ENCODE measurements at regions not wholly inside any gene's neighbourhood (a gene's known extent, or its start where the extent isn't known, plus 50 kb on each side); places are given as distances from the start of the nearest gene placed in this dataset.

DNA sequence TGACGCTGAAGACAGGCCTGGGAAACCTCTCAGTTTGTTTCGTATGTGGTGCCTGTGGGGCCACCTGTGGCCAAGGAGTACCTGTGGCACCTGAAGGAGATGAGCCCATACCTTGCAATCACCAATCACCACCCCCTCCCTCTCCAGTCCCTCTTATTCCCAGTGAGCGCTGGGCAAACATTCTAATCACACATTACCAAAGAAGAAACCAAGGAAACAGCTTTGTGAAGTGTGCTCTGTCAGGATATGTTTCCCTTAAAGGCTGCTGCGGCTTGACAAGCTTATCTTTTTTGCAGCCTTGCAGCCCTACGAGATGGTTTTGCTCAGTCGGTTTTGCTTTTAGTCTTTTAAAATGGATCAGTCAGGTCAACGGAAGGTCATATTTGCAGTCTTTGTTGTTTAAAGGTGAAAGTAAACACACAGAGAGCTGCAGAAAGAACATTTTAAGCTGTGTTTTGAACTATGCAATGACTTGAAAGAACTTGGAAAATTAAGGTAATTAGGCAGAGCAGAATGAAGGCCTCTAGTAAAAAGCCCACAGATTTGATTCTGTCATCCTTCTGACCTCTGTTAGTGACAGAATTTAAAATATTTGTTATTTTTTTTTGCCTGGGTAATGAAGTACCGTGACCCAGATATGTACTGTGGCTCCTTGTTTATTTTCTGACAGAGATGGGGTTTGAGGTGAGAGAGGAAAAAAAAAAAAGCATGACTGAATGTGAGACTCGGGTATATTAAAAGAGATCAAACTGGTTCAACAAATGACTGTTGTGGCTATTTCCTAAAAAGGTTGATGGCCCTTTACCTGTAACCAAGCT, 461.4 kb downstream of the NSUN3 start:
- Histone ChIP-seq H2BK12ac (ENCODE audit: low read length) (no peak overlapping the region), H3K27me3 (ENCODE audit: control insufficient read depth in 3 of 3, insufficient read depth in 3 of 3, low read depth in 1 of 3, low read length in 3 of 3) (no peaks in the 10 kb centered on the region), H3K4me2 (ENCODE audit: insufficient read depth, low read length, poor library complexity, severe bottlenecking) (no peak overlapping the region), H3K14ac (ENCODE audit: low read length) (no peak overlapping the region), H3K9me3 (replicated peaks in 1 of 2; ENCODE audit: control insufficient read depth in 2 of 2, insufficient read depth in 1 of 2, low read depth in 1 of 2, low read length in 2 of 2) (no peaks in the 10 kb centered on the region), H3K27ac (replicated peaks; ENCODE audit: low read length) (no peak overlapping the region), H2AFZ (ENCODE audit: low read length) (peak overlapping the region; percentile 70), H2BK15ac (ENCODE audit: low read length) (no peak overlapping the region), H3K4me3 (ENCODE audit: low read length in 2 of 2) (no peak overlapping the region), H3K23ac (ENCODE audit: low read depth, low read length, poor library complexity) (no peak overlapping the region), H3K4ac (ENCODE audit: low read length) (no peak overlapping the region), H2AK5ac (ENCODE audit: low read depth, low read length) (no peak overlapping the region), H4K91ac (ENCODE audit: low read depth, low read length, poor library complexity) (no peak overlapping the region), H3K18ac (ENCODE audit: low read length) (no peak overlapping the region), H3K36me3 (replicated peaks in 1 of 2; ENCODE audit: control insufficient read depth in 2 of 2, insufficient read depth in 2 of 2, low read length in 2 of 2) (no peaks in the 10 kb centered on the region), H4K8ac (ENCODE audit: low read depth, low read length) (no peak overlapping the region), H3K9ac (ENCODE audit: low read depth, low read length, poor library complexity) (no peak overlapping the region), H2BK120ac (ENCODE audit: low read depth, low read length) (no peak overlapping the region), H2BK5ac (ENCODE audit: low read length) (no peak overlapping the region), H3K4me1 (ENCODE audit: control insufficient read depth in 2 of 2, insufficient read depth in 1 of 2, low read depth in 1 of 2, low read length in 2 of 2) (peaks cover 0 to 2% of the 10 kb centered on the region in 2 donors), H3K79me1 (ENCODE audit: low read depth, low read length) (no peaks in the 10 kb centered on the region)
- no CpG with 5 or more reads among the region's 9 CpGs for WGBS, 2 donors (ENCODE audit: extremely low coverage in 2 of 2, insufficient read length in 2 of 2, insufficient replicate concordance in 1 of 2)
- no peak for DNase-seq (ENCODE audit: low spot score)

DNA sequence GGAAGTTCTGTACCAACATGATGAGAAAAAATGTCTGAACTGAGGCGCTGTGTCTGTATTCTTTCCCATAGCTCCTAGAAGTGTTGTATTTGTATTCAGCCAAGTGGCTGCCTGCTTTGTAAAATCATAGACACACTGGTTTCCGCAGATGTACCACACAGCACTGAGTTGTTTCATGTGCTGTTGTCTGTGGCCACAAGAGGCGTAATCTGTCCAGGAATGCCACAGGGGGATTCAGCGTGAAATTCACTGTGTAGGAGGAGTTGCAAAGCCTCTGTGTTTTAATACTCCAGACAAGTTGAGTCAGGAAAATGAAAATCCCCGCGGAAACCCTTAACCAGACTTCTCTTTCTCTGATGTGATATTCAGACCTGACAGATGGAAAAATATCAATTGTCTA, 462.2 kb downstream of the NSUN3 start:
- Histone ChIP-seq H2BK15ac (ENCODE audit: low read length) (no peak overlapping the region), H3K18ac (ENCODE audit: low read length) (no peak overlapping the region), H2BK12ac (ENCODE audit: low read length) (no peak overlapping the region), H3K23ac (ENCODE audit: low read depth, low read length, poor library complexity) (no peak overlapping the region), H3K27me3 (ENCODE audit: control insufficient read depth in 3 of 3, insufficient read depth in 3 of 3, low read depth in 1 of 3, low read length in 3 of 3) (no peaks in the 10 kb centered on the region), H4K8ac (ENCODE audit: low read depth, low read length) (no peak overlapping the region), H3K4me3 (ENCODE audit: low read length in 2 of 2) (no peak overlapping the region), H3K4ac (ENCODE audit: low read length) (no peak overlapping the region), H2BK5ac (ENCODE audit: low read length) (no peak overlapping the region), H2AK5ac (ENCODE audit: low read depth, low read length) (no peak overlapping the region), H3K14ac (ENCODE audit: low read length) (no peak overlapping the region), H3K9me3 (replicated peaks in 1 of 2; ENCODE audit: control insufficient read depth in 2 of 2, insufficient read depth in 1 of 2, low read depth in 1 of 2, low read length in 2 of 2) (no peaks in the 10 kb centered on the region), H4K91ac (ENCODE audit: low read depth, low read length, poor library complexity) (no peak overlapping the region), H3K4me2 (ENCODE audit: insufficient read depth, low read length, poor library complexity, severe bottlenecking) (no peak overlapping the region), H3K36me3 (replicated peaks in 1 of 2; ENCODE audit: control insufficient read depth in 2 of 2, insufficient read depth in 2 of 2, low read length in 2 of 2) (no peaks in the 10 kb centered on the region), H3K9ac (ENCODE audit: low read depth, low read length, poor library complexity) (no peak overlapping the region), H3K79me1 (ENCODE audit: low read depth, low read length) (no peaks in the 10 kb centered on the region), H3K27ac (replicated peaks; ENCODE audit: low read length) (no peak overlapping the region), H3K4me1 (ENCODE audit: control insufficient read depth in 2 of 2, insufficient read depth in 1 of 2, low read depth in 1 of 2, low read length in 2 of 2) (peaks cover 0 to 2% of the 10 kb centered on the region in 2 donors), H2AFZ (ENCODE audit: low read length) (peak overlapping the region; percentile 47), H2BK120ac (ENCODE audit: low read depth, low read length) (no peak overlapping the region)
- no CpG with 5 or more reads among the region's 6 CpGs for WGBS, 2 donors (ENCODE audit: extremely low coverage in 2 of 2, insufficient read length in 2 of 2, insufficient replicate concordance in 1 of 2)
- peak; percentile 12 for DNase-seq (ENCODE audit: low spot score)

DNA sequence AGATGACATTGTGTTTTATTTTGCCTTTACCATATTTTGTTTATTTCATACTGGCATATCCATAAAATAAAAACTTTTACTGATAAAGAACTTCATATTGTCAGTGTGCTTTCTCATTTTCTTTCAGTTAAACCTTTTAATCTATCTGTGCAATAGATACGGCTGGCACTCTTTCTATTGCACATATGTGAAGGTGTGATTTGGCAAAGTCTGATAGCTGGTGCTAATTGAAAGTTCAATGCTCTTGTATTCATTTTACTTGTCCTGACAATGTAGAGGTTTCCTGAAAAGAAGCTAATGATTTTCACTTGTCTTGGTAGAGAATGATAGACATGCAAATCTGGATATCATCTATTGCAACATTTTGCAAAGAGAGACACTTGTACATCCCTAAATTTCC, 467.0 kb downstream of the NSUN3 start:
- no peak overlapping the region for H2BK5ac ChIP-seq (ENCODE audit: low read length)
- WGBS, 2 donors (ENCODE audit: extremely low coverage in 2 of 2, insufficient read length in 2 of 2, insufficient replicate concordance in 1 of 2) = no CpG with 5 or more reads among the region's 1 CpG
- no peak overlapping the region for H4K8ac ChIP-seq (ENCODE audit: low read depth, low read length)
- DNase-seq (ENCODE audit: low spot score) = no peak
- no peak overlapping the region for H2BK15ac ChIP-seq (ENCODE audit: low read length)
- no peak overlapping the region for H3K14ac ChIP-seq (ENCODE audit: low read length)
- no peaks in the 10 kb centered on the region for H3K9me3 ChIP-seq (replicated peaks in 1 of 2; ENCODE audit: control insufficient read depth in 2 of 2, insufficient read depth in 1 of 2, low read depth in 1 of 2, low read length in 2 of 2)
- H3K36me3 ChIP-seq (replicated peaks in 1 of 2; ENCODE audit: control insufficient read depth in 2 of 2, insufficient read depth in 2 of 2, low read length in 2 of 2) = no peaks in the 10 kb centered on the region
- H2BK120ac ChIP-seq (ENCODE audit: low read depth, low read length) = no peak overlapping the region
- no peak overlapping the region for H3K4me3 ChIP-seq (ENCODE audit: low read length in 2 of 2)
- no peaks in the 10 kb centered on the region for H3K27me3 ChIP-seq (ENCODE audit: control insufficient read depth in 3 of 3, insufficient read depth in 3 of 3, low read depth in 1 of 3, low read length in 3 of 3)
- no peak overlapping the region for H3K4me2 ChIP-seq (ENCODE audit: insufficient read depth, low read length, poor library complexity, severe bottlenecking)
- no peaks in the 10 kb centered on the region for H3K79me1 ChIP-seq (ENCODE audit: low read depth, low read length)
- no peak overlapping the region for H2BK12ac ChIP-seq (ENCODE audit: low read length)
- no peak overlapping the region for H3K27ac ChIP-seq (replicated peaks; ENCODE audit: low read length)
- H3K18ac ChIP-seq (ENCODE audit: low read length) = no peak overlapping the region
- H3K4me1 ChIP-seq (ENCODE audit: control insufficient read depth in 2 of 2, insufficient read depth in 1 of 2, low read depth in 1 of 2, low read length in 2 of 2) = peaks cover 0 to 1% of the 10 kb centered on the region in 2 donors
- H4K91ac ChIP-seq (ENCODE audit: low read depth, low read length, poor library complexity) = no peak overlapping the region
- H3K4ac ChIP-seq (ENCODE audit: low read length) = no peak overlapping the region
- H3K23ac ChIP-seq (ENCODE audit: low read depth, low read length, poor library complexity) = no peak overlapping the region
- no peak overlapping the region for H2AFZ ChIP-seq (ENCODE audit: low read length)
- H3K9ac ChIP-seq (ENCODE audit: low read depth, low read length, poor library complexity) = no peak overlapping the region
- H2AK5ac ChIP-seq (ENCODE audit: low read depth, low read length) = no peak overlapping the region

DNA sequence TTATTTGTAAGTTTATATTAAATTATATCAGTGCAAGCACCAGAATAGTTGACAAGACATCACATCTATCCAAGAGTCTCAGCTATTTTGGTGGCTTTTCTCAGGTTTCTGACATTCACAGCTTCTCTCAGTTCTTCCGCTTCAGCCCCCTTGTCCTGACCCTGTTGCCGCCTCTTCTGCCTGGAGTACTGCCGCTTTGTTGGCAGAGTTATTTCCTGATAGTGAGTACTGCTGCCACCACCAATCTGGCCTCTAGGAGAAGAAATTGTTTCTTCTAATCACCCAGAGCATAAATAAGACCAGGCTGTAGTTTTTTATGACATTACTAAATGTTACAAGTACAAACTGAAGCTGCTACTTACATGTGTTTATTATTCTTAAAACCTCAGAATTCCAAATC, 470.1 kb downstream of the NSUN3 start:
- Histone ChIP-seq H3K4ac (ENCODE audit: low read length) (no peak overlapping the region), H4K8ac (ENCODE audit: low read depth, low read length) (no peak overlapping the region), H2BK12ac (ENCODE audit: low read length) (no peak overlapping the region), H2BK120ac (ENCODE audit: low read depth, low read length) (no peak overlapping the region), H3K14ac (ENCODE audit: low read length) (no peak overlapping the region), H3K27me3 (ENCODE audit: control insufficient read depth in 3 of 3, insufficient read depth in 3 of 3, low read depth in 1 of 3, low read length in 3 of 3) (no peaks in the 10 kb centered on the region), H3K4me3 (ENCODE audit: low read length in 2 of 2) (no peak overlapping the region), H2BK5ac (ENCODE audit: low read length) (no peak overlapping the region), H3K9me3 (replicated peaks in 1 of 2; ENCODE audit: control insufficient read depth in 2 of 2, insufficient read depth in 1 of 2, low read depth in 1 of 2, low read length in 2 of 2) (no peaks in the 10 kb centered on the region), H2BK15ac (ENCODE audit: low read length) (no peak overlapping the region), H3K18ac (ENCODE audit: low read length) (no peak overlapping the region), H3K79me1 (ENCODE audit: low read depth, low read length) (no peaks in the 10 kb centered on the region), H3K23ac (ENCODE audit: low read depth, low read length, poor library complexity) (no peak overlapping the region), H3K4me2 (ENCODE audit: insufficient read depth, low read length, poor library complexity, severe bottlenecking) (no peak overlapping the region), H2AK5ac (ENCODE audit: low read depth, low read length) (no peak overlapping the region), H3K9ac (ENCODE audit: low read depth, low read length, poor library complexity) (no peak overlapping the region), H2AFZ (ENCODE audit: low read length) (no peak overlapping the region), H3K4me1 (ENCODE audit: control insufficient read depth in 2 of 2, insufficient read depth in 1 of 2, low read depth in 1 of 2, low read length in 2 of 2) (no peaks in the 10 kb centered on the region), H3K27ac (replicated peaks; ENCODE audit: low read length) (no peak overlapping the region), H4K91ac (ENCODE audit: low read depth, low read length, poor library complexity) (no peak overlapping the region), H3K36me3 (replicated peaks in 1 of 2; ENCODE audit: control insufficient read depth in 2 of 2, insufficient read depth in 2 of 2, low read length in 2 of 2) (no peaks in the 10 kb centered on the region)
- no CpG with 5 or more reads among the region's 3 CpGs for WGBS, 2 donors (ENCODE audit: extremely low coverage in 2 of 2, insufficient read length in 2 of 2, insufficient replicate concordance in 1 of 2)
- no peak for DNase-seq (ENCODE audit: low spot score)

All from neuronal stem cell (in vitro differentiated cells).